HG02943 (cell line): ENCODE measurements at regions not wholly inside any gene's neighbourhood (a gene's known extent, or its start where the extent isn't known, plus 50 kb on each side); places are given as distances from the start of the nearest gene placed in this dataset.

Experiments used
- ATAC-seq: cut with Tn5 transposase; IDR thresholded peaks from one replicate; pipeline ENCODE4 v1.9.1; 2021; ENCODE audit warnings: mild to moderate bottlenecking, low read depth, moderate library complexity; ENCODE audit not compliant: unreplicated experiment

GRCh38 chr2:2546046-2546445, 215.0 kb upstream of the MYT1L start:
- ATAC-seq, result no peak

GRCh38 chr2:2542966-2543611, 212.0 kb upstream of the MYT1L start:
- no peak for ATAC-seq

- ATAC-seq, result no peak
Observed at GRCh38 chr2:2542316-2542715, 211.2 kb upstream of the MYT1L start.

- ATAC-seq, result no peak
Observed at GRCh38 chr2:2540406-2540805, 209.3 kb upstream of the MYT1L start.

GRCh38 chr2:2536416-2537056, 205.5 kb upstream of the MYT1L start:
- no peak for ATAC-seq

GRCh38 chr2:2530334-2530733, 199.3 kb upstream of the MYT1L start:
- ATAC-seq, result no peak

- ATAC-seq, result no peak
Observed at GRCh38 chr2:2528846-2529245, 197.8 kb upstream of the MYT1L start.

GRCh38 chr2:2527148-2527547, 196.1 kb upstream of the MYT1L start:
- no peak for ATAC-seq

GRCh38 chr2:2524348-2524941, 193.4 kb upstream of the MYT1L start:
- no peak for ATAC-seq

- ATAC-seq, result no peak
Observed at GRCh38 chr2:2523461-2524347, 192.6 kb upstream of the MYT1L start.

- no peak for ATAC-seq
Observed at GRCh38 chr2:2520401-2520811, 189.3 kb upstream of the MYT1L start.

GRCh38 chr2:2519381-2519780, 188.3 kb upstream of the MYT1L start:
- no peak for ATAC-seq

- ATAC-seq, result no peak
Observed at GRCh38 chr2:2517399-2517798, 186.3 kb upstream of the MYT1L start.

GRCh38 chr2:2516386-2516785, 185.3 kb upstream of the MYT1L start:
- no peak for ATAC-seq

GRCh38 chr2:2512931-2513330, 181.9 kb upstream of the MYT1L start:
- ATAC-seq, result no peak

GRCh38 chr2:2507417-2507997, 176.4 kb upstream of the MYT1L start:
- no peak for ATAC-seq

GRCh38 chr2:2506536-2506935, 175.5 kb upstream of the MYT1L start:
- no peak for ATAC-seq

- ATAC-seq, result no peak
Observed at GRCh38 chr2:2505604-2506003, 174.5 kb upstream of the MYT1L start.

GRCh38 chr2:2503864-2504418, 172.9 kb upstream of the MYT1L start:
- ATAC-seq, result no peak

- ATAC-seq, result no peak
Observed at GRCh38 chr2:2502201-2502549, 171.1 kb upstream of the MYT1L start.
